Panc1 (cell line): ENCODE measurements at regions not wholly inside any gene's neighbourhood (a gene's known extent, or its start where the extent isn't known, plus 50 kb on each side); places are given as distances from the start of the nearest gene placed in this dataset.

Experiments
- POLR2AphosphoS5 ChIP-seq: IDR thresholded peaks from 2 replicates; pipeline ENCODE4 v1.6.1; 2012; ENCODE audit warnings: mild to moderate bottlenecking, low read depth, low read length, moderate library complexity
- SIN3A ChIP-seq: IDR thresholded peaks from 2 replicates; pipeline ENCODE4 v1.6.1; 2012; ENCODE audit warnings: low read depth, mild to moderate bottlenecking, low read length, moderate library complexity, borderline replicate concordance; ENCODE audit not compliant: insufficient read depth
- TCF7L2 ChIP-seq: IDR thresholded peaks from 2 replicates; pipeline ENCODE4 v1.6.1; 2011; ENCODE audit warnings: mild to moderate bottlenecking, low read depth, low read length, inconsistent platforms
- TF ChIP-seq, protein P1 (sequence below): fragments of 450-650 bp; IDR thresholded peaks from 2 replicates; pipeline ENCODE4 v1.5.1; 2017; ENCODE audit warnings: mild to moderate bottlenecking

DNA sequence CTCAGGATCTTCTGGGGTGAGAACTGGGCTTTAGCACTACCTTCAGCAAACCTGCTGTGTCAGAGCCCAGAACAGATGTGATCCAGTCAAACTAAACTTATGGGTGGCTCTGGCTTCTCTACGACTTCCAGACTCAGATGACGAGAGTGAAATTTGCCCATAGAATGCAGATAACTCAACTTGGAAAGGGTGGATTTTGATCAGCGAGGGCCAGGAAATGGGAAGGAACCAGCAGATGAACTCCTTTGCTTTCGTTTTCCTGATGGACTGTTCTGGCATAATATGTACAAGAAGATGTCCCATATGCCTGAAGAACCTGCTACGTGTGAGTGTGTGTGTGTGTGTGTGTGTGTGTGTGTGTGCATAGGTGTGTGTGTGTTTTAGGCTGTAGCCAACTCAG lies 132.0 kb upstream of the MOCS2 start:
- TF ChIP-seq POLR2AphosphoS5 (no peak), SIN3A (no peak), TCF7L2 (no peak)
- TF ChIP-seq, protein P1, sequence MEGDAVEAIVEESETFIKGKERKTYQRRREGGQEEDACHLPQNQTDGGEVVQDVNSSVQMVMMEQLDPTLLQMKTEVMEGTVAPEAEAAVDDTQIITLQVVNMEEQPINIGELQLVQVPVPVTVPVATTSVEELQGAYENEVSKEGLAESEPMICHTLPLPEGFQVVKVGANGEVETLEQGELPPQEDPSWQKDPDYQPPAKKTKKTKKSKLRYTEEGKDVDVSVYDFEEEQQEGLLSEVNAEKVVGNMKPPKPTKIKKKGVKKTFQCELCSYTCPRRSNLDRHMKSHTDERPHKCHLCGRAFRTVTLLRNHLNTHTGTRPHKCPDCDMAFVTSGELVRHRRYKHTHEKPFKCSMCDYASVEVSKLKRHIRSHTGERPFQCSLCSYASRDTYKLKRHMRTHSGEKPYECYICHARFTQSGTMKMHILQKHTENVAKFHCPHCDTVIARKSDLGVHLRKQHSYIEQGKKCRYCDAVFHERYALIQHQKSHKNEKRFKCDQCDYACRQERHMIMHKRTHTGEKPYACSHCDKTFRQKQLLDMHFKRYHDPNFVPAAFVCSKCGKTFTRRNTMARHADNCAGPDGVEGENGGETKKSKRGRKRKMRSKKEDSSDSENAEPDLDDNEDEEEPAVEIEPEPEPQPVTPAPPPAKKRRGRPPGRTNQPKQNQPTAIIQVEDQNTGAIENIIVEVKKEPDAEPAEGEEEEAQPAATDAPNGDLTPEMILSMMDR = no peak
